K562 (cell line): ENCODE measurements at regions not wholly inside any gene's neighbourhood (a gene's known extent, or its start where the extent isn't known, plus 50 kb on each side); places are given as distances from the start of the nearest gene placed in this dataset.

ENCODE experiments used
- ATAC-seq: fragments of 200-7000 bp; cut with Tn5 transposase; 3 replicates; pipeline ENCODE4 v1.9.1; 2020; ENCODE audit warnings: moderate library complexity
- BruUV-seq: library from RNA; stranded (reverse); fragments of 400-500 nt; replicated peaks from 2 replicates; lab custom pipeline; 2021; lab: Mats Ljungman, UMichigan
- CTCF ChIA-PET: fragments of 300-600 bp; formaldehyde crosslinking; extraction: SDS; loops from one replicate; lab custom pipeline; 2021; ENCODE audit warnings: low intra/inter-chr PET ratio; lab: Yijun Ruan, JAX
- POLR2A ChIA-PET: fragments of 300-600, 350-650 bp; sonication (Branson Sonifier 250); formaldehyde crosslinking; extraction: SDS; loops from one replicate; lab custom pipeline; 2021; ENCODE audit warnings: antibody characterized with exemption, inconsistent platforms; lab: Yijun Ruan, JAX
- DNase-seq, 4 experiments: peaks; one replicate each; pipeline versions ENCODE4 v3.0.0 to v3.0.0-alpha.2; 2011 to 2018; ENCODE audit warnings: low spot score in 3 of 4, mixed read lengths in 3 of 4; ENCODE audit errors: extremely low read depth in 1 of 4
- FAIRE-seq: peaks from 2 replicates; lab custom pipeline; 2011; peaks lifted over from hg19 to GRCh38; lab: Jason Lieb, UNC
- H2AFZ ChIP-seq: 2 replicates; pipeline ENCODE4 v1.6.0; 2011; ENCODE audit warnings: low read depth, low read length, control low read depth, inconsistent platforms
- H3K27ac ChIP-seq: fragments of 200-600 bp; 3 replicates; pipeline ENCODE4 v1.8.0; 2011; ENCODE audit warnings: low read depth, mild to moderate bottlenecking, control low read depth, inconsistent platforms, low read length, moderate library complexity, mixed read lengths; ENCODE audit errors: extremely low read depth
- H3K27me3 ChIP-seq, 2 experiments: fragments of 300-600 bp in 1 of 2; 2 replicates in 1 of 2; 3 replicates in 1 of 2; pipeline versions ENCODE4 v1.6.0 to v1.8.0; 2011; ENCODE audit warnings: inconsistent platforms in 2 of 2, low read length in 2 of 2, mild to moderate bottlenecking in 1 of 2, mixed read lengths in 1 of 2, moderate library complexity in 1 of 2; ENCODE audit not compliant: control insufficient read depth in 2 of 2, insufficient read depth in 2 of 2
- H3K36me3 ChIP-seq: fragments of 300-600 bp; 3 replicates; pipeline ENCODE4 v1.8.0; 2011; ENCODE audit warnings: mild to moderate bottlenecking, low read length, inconsistent platforms; ENCODE audit not compliant: control insufficient read depth, insufficient read depth
- H3K4me1 ChIP-seq, 2 experiments: fragments of 200-600 bp in 1 of 2; replicated peaks in 1 of 2; 2 replicates in 1 of 2; 3 replicates in 1 of 2; pipeline versions ENCODE4 v1.5.1 to v1.8.0; 2011; ENCODE audit warnings: inconsistent platforms in 2 of 2, low read length in 2 of 2, mild to moderate bottlenecking in 1 of 2, mixed read lengths in 1 of 2, moderate library complexity in 1 of 2; ENCODE audit not compliant: control insufficient read depth in 2 of 2, insufficient read depth in 2 of 2
- H3K4me2 ChIP-seq: 2 replicates; pipeline ENCODE4 v1.6.1; 2011; ENCODE audit warnings: low read length, control low read depth, inconsistent platforms, mixed read lengths; ENCODE audit not compliant: insufficient read depth
- H3K4me3 ChIP-seq: fragments of 200-600 bp; sonication (generic), shearing (Covaris generic); 2 replicates; pipeline ENCODE4 v1.5.1; 2016; ENCODE audit warnings: control low read depth, inconsistent platforms
- H3K79me2 ChIP-seq: fragments of 200-600 bp; 3 replicates; pipeline ENCODE4 v1.8.0; 2011; ENCODE audit warnings: low read length, inconsistent platforms; ENCODE audit not compliant: control insufficient read depth, insufficient read depth
- H3K9ac ChIP-seq, 2 experiments: 2 replicates each; pipeline versions ENCODE4 v1.6.0 to v1.6.1; 2011; ENCODE audit warnings: low read depth in 2 of 2, low read length in 2 of 2, control low read depth in 1 of 2, inconsistent platforms in 1 of 2, mild to moderate bottlenecking in 1 of 2, mixed read lengths in 1 of 2; ENCODE audit not compliant: insufficient read depth in 1 of 2
- H3K9me1 ChIP-seq: one replicate; pipeline ENCODE4 v1.6.0; 2011; ENCODE audit warnings: inconsistent platforms, mild to moderate bottlenecking, low read length, moderate library complexity; ENCODE audit not compliant: control insufficient read depth, insufficient read depth
- H3K9me3 ChIP-seq: replicated peaks from 2 replicates; pipeline ENCODE4 v1.5.1; 2011; ENCODE audit warnings: low read depth, low read length, inconsistent platforms; ENCODE audit not compliant: control insufficient read depth, insufficient read depth
- H4K20me1 ChIP-seq: replicated peaks from 2 replicates; pipeline ENCODE4 v1.6.1; 2011; ENCODE audit warnings: low read length, inconsistent platforms, mixed read lengths; ENCODE audit not compliant: control insufficient read depth, insufficient read depth
- HMG20B ChIP-seq: fragments of 250-450 bp; sonication (Bioruptor Pico); IDR thresholded peaks from 2 replicates; pipeline ENCODE4 v1.5.0; 2021; ENCODE audit warnings: mild to moderate bottlenecking
- MAFK ChIP-seq: IDR thresholded peaks from 2 replicates; pipeline ENCODE4 v1.6.1; 2011; ENCODE audit warnings: low read length, improper control_type of control experiment
- MED1 ChIP-seq: sonication (generic); formaldehyde crosslinking; IDR thresholded peaks from 2 replicates; pipeline ENCODE4 v1.8.1; 2023; ENCODE audit warnings: missing genetic modification reagents, borderline replicate concordance
- MTF1 ChIP-seq: fragments of 250-450 bp; sonication (Bioruptor Pico); IDR thresholded peaks from 2 replicates; pipeline ENCODE4 v1.9.0; 2021; ENCODE audit warnings: moderate library complexity, mild to moderate bottlenecking, inconsistent platforms, borderline replicate concordance
- PHB ChIP-seq: fragments of 250-450 bp; sonication (Bioruptor Pico); IDR thresholded peaks from 2 replicates; pipeline ENCODE4 v1.5.0; 2021
- SMARCE1 ChIP-seq: fragments of 450-650 bp; IDR thresholded peaks from 2 replicates; pipeline ENCODE4 v1.7.1; 2016; ENCODE audit warnings: mild to moderate bottlenecking
- ZNF354B ChIP-seq: fragments of 250-450 bp; sonication (Bioruptor Pico); IDR thresholded peaks from 2 replicates; pipeline ENCODE4 v1.4.0; 2020
- WGBS: fragments of 100-300 bp; shearing (Covaris generic); methylation state at CpG from one replicate; pipeline ENCODE4 v1.1.6; 2016; ENCODE audit warnings: low coverage, mixed read lengths; ENCODE audit not compliant: insufficient coverage; ENCODE audit errors: missing lambda C conversion rate; 5-methylcytosine and 5-hydroxymethylcytosine counted together
- in situ Hi-C: fragments of 300-500 bp; cut with MboI; formaldehyde crosslinking; loops from 4 replicates; pipeline ENCODE4 v1.15.0; 2018; ENCODE audit warnings: inconsistent platforms, mixed read lengths
- intact Hi-C: fragments of 100-400 bp; cut with micrococcal nuclease; formaldehyde crosslinking; loops from 2 replicates; pipeline ENCODE4 v1.14.2; 2022
- TF ChIP-seq, protein P1 (sequence below): sonication (generic); formaldehyde crosslinking; IDR thresholded peaks from 2 replicates; pipeline ENCODE4 v1.8.1; 2023; ENCODE audit warnings: missing genetic modification reagents, mild to moderate bottlenecking, borderline replicate concordance

DNA sequence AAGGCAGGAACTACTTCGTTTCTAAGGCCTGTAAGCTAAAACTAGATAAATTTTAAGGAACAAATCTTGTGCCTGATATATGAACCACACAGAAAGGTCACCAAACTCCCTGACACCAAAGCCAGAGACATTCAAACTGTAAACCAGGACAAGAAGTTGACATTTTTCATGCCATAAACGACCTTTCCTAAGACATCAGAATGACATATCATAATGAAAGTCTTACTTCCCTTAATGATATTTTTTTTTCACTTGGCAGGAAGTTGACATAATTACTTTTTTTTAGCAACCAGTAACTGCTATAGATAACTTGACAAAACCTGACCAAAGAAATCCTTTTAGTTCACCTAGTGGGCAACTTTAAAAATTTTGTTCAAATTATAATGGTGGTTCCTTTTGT lies 231.5 kb upstream of the AGTR2 start:
- TF ChIP-seq, protein P1, sequence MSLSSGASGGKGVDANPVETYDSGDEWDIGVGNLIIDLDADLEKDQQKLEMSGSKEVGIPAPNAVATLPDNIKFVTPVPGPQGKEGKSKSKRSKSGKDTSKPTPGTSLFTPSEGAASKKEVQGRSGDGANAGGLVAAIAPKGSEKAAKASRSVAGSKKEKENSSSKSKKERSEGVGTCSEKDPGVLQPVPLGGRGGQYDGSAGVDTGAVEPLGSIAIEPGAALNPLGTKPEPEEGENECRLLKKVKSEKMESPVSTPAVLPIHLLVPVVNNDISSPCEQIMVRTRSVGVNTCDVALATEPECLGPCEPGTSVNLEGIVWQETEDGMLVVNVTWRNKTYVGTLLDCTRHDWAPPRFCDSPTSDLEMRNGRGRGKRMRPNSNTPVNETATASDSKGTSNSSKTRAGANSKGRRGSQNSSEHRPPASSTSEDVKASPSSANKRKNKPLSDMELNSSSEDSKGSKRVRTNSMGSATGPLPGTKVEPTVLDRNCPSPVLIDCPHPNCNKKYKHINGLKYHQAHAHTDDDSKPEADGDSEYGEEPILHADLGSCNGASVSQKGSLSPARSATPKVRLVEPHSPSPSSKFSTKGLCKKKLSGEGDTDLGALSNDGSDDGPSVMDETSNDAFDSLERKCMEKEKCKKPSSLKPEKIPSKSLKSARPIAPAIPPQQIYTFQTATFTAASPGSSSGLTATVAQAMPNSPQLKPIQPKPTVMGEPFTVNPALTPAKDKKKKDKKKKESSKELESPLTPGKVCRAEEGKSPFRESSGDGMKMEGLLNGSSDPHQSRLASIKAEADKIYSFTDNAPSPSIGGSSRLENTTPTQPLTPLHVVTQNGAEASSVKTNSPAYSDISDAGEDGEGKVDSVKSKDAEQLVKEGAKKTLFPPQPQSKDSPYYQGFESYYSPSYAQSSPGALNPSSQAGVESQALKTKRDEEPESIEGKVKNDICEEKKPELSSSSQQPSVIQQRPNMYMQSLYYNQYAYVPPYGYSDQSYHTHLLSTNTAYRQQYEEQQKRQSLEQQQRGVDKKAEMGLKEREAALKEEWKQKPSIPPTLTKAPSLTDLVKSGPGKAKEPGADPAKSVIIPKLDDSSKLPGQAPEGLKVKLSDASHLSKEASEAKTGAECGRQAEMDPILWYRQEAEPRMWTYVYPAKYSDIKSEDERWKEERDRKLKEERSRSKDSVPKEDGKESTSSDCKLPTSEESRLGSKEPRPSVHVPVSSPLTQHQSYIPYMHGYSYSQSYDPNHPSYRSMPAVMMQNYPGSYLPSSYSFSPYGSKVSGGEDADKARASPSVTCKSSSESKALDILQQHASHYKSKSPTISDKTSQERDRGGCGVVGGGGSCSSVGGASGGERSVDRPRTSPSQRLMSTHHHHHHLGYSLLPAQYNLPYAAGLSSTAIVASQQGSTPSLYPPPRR (CRISPR knock-in tag), result no peak
- TF ChIP-seq SMARCE1 (no peak), MED1 (CRISPR knock-in tag) (no peak), PHB (CRISPR knock-in tag) (no peak), ZNF354B (CRISPR knock-in tag) (no peak), MTF1 (CRISPR knock-in tag) (no peak), HMG20B (CRISPR knock-in tag) (no peak), MAFK (no peak)

More for the DNA sequence above, 231.5 kb upstream of the AGTR2 start:
- intact Hi-C loops (no loop called here), in situ Hi-C loops (loop anchor here (10.0 kb wide), 1 partner anchor 204 kb away; no protein-coding TSS in a partner anchor)
- DNase-seq, result no peak
- no peak overlapping the region for H3K9ac ChIP-seq
- no peaks in the 10 kb centered on the region for H3K36me3 ChIP-seq
- no peaks in the 10 kb centered on the region for H3K9me1 ChIP-seq
- H3K4me1 ChIP-seq, result no peaks in the 10 kb centered on the region
- no peaks in the 10 kb centered on the region for H4K20me1 ChIP-seq
- 0% methylated on average over 2 of the region's 2 CpGs for WGBS
- no peak overlapping the region for H3K4me2 ChIP-seq
- FAIRE-seq, result no peak
- no peak overlapping the region for H3K4me3 ChIP-seq
- no peaks in the 10 kb centered on the region for H3K9me3 ChIP-seq
- CTCF ChIA-PET, result no interaction called here
- no peak overlapping the region for H3K27ac ChIP-seq
- no peak overlapping the region for H2AFZ ChIP-seq
- ATAC-seq, result no peak
- no peaks in the 10 kb centered on the region for H3K79me2 ChIP-seq
- POLR2A ChIA-PET, result no interaction called here
- no TSS peak for BruUV-seq
- no peaks in the 10 kb centered on the region for H3K27me3 ChIP-seq
